PC-9 (cell line): ENCODE measurements at regions not wholly inside any gene's neighbourhood (a gene's known extent, or its start where the extent isn't known, plus 50 kb on each side); places are given as distances from the start of the nearest gene placed in this dataset.

Experiments used
- BruUV-seq: library from RNA; stranded (reverse); fragments of 400-500 nt; replicated peaks from 2 replicates; lab custom pipeline; 2021; lab: Mats Ljungman, UMichigan
- CTCF ChIA-PET: fragments of 300-600 bp; sonication (Branson Sonifier 250); formaldehyde crosslinking; loops from one replicate; lab custom pipeline; 2022; ENCODE audit warnings: antibody characterized with exemption; lab: Charles Lee
- POLR2A ChIA-PET: fragments of 300-600 bp; sonication (Branson Sonifier 250); formaldehyde crosslinking; loops from one replicate; lab custom pipeline; 2022; ENCODE audit warnings: antibody characterized with exemption; ENCODE audit not compliant: unreplicated experiment; lab: Charles Lee
- DNase-seq, 2 experiments: peaks; one replicate each; pipeline versions ENCODE4 v3.0.0 to v3.0.0-alpha.2; 2015 to 2022; ENCODE audit warnings: mixed read lengths in 1 of 2
- H2AFZ ChIP-seq: fragments of 200-600 bp; sonication (generic); 2 replicates; pipeline ENCODE4 v1.8.1; 2017; ENCODE audit warnings: antibody characterized with exemption
- H3F3A ChIP-seq: fragments of 200-600 bp; sonication (generic); 2 replicates; pipeline ENCODE4 v1.8.1; 2017; ENCODE audit warnings: antibody characterized with exemption, mild to moderate bottlenecking, low read depth; ENCODE audit not compliant: insufficient read depth
- H3K27ac ChIP-seq: fragments of 200-600 bp; sonication (generic); 2 replicates; pipeline ENCODE4 v1.6.1; 2016; ENCODE audit warnings: mixed run types
- H3K27me3 ChIP-seq: fragments of 200-600 bp; sonication (generic); 2 replicates; pipeline ENCODE4 v1.6.1; 2016; ENCODE audit warnings: low read depth, mixed run types; ENCODE audit not compliant: insufficient read depth
- H3K36me3 ChIP-seq: fragments of 200-600 bp; sonication (generic); 2 replicates; pipeline ENCODE4 v1.6.1; 2016; ENCODE audit warnings: low read depth, mixed run types
- H3K4me1 ChIP-seq: fragments of 200-600 bp; sonication (generic); replicated peaks from 2 replicates; pipeline ENCODE4 v1.6.1; 2016; ENCODE audit warnings: mixed run types; ENCODE audit not compliant: insufficient read depth
- H3K4me2 ChIP-seq: fragments of 200-600 bp; sonication (generic); 2 replicates; pipeline ENCODE4 v1.6.1; 2017; ENCODE audit warnings: mixed run types
- H3K4me3 ChIP-seq: fragments of 200-600 bp; sonication (generic); 2 replicates; pipeline ENCODE4 v1.6.1; 2016; ENCODE audit warnings: mixed run types
- H3K79me2 ChIP-seq: fragments of 200-600 bp; sonication (generic); 2 replicates; pipeline ENCODE4 v1.6.1; 2017; ENCODE audit warnings: low read depth, mixed run types
- H3K9me2 ChIP-seq: fragments of 200-600 bp; sonication (generic); 2 replicates; pipeline ENCODE4 v1.8.1; 2017; ENCODE audit warnings: mild to moderate bottlenecking; ENCODE audit not compliant: insufficient read depth
- H3K9me3 ChIP-seq: fragments of 200-600 bp; sonication (generic); 2 replicates; pipeline ENCODE4 v1.8.1; 2016; ENCODE audit warnings: low read depth; ENCODE audit not compliant: insufficient read depth
- H4K20me1 ChIP-seq: fragments of 200-600 bp; sonication (generic); 2 replicates; pipeline ENCODE4 v1.8.1; 2017; ENCODE audit not compliant: insufficient read depth
- EZH2 ChIP-seq: fragments of 200-600 bp; sonication (generic); IDR thresholded peaks from 2 replicates; pipeline ENCODE4 v1.8.0; 2017; ENCODE audit warnings: antibody characterized with exemption, low read depth
- intact Hi-C: fragments of 100-400 bp; cut with micrococcal nuclease; formaldehyde crosslinking; loops from one replicate; pipeline ENCODE4 v1.10.0; 2022; ENCODE audit not compliant: unreplicated experiment
- TF ChIP-seq, protein P1 (sequence below): fragments of 200-600 bp; sonication (generic); conservative IDR thresholded peaks from 2 replicates; pipeline ENCODE4 v1.6.1; 2017; ENCODE audit warnings: mixed run types, antibody characterized with exemption, mild to moderate bottlenecking, moderate library complexity

DNA sequence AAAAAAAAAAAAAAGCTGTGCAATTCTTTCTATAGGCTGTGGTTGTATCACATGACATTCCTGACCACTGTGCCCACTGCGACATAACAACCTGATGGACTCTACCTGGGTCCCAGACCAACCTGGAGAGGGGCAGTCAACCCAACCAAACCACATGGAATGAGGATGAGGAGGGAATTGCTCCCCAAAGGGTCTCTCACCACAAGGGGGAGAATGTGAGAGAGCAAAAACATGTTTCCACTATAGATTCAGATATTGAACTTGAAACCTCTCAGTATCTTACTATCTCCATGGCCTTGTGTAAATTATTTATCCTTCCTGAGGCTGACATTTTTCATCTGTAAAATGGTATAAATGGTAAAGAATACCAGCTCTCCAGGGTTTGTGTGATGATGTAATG, 66.9 kb upstream of the SV2C start:
- TF ChIP-seq, protein P1, sequence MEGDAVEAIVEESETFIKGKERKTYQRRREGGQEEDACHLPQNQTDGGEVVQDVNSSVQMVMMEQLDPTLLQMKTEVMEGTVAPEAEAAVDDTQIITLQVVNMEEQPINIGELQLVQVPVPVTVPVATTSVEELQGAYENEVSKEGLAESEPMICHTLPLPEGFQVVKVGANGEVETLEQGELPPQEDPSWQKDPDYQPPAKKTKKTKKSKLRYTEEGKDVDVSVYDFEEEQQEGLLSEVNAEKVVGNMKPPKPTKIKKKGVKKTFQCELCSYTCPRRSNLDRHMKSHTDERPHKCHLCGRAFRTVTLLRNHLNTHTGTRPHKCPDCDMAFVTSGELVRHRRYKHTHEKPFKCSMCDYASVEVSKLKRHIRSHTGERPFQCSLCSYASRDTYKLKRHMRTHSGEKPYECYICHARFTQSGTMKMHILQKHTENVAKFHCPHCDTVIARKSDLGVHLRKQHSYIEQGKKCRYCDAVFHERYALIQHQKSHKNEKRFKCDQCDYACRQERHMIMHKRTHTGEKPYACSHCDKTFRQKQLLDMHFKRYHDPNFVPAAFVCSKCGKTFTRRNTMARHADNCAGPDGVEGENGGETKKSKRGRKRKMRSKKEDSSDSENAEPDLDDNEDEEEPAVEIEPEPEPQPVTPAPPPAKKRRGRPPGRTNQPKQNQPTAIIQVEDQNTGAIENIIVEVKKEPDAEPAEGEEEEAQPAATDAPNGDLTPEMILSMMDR: no peak
- TF ChIP-seq EZH2: no peak
- intact Hi-C loops: no loop called here
- Histone ChIP-seq H3K4me1 (no peaks in the 10 kb centered on the region), H3K4me2 (no peak overlapping the region), H3K79me2 (no peaks in the 10 kb centered on the region), H3F3A (no peaks in the 10 kb centered on the region), H3K27me3 (peaks cover 24% of the 10 kb centered on the region; the same call in 1 of the 2 replicates), H4K20me1 (no peaks in the 10 kb centered on the region), H3K9me3 (no peaks in the 10 kb centered on the region), H3K4me3 (no peak overlapping the region), H2AFZ (no peak overlapping the region), H3K9me2 (no peaks in the 10 kb centered on the region), H3K36me3 (no peaks in the 10 kb centered on the region), H3K27ac (no peak overlapping the region)
- CTCF ChIA-PET: no interaction called here
- POLR2A ChIA-PET: no interaction called here
- no peak for DNase-seq
- BruUV-seq: no TSS peak

DNA sequence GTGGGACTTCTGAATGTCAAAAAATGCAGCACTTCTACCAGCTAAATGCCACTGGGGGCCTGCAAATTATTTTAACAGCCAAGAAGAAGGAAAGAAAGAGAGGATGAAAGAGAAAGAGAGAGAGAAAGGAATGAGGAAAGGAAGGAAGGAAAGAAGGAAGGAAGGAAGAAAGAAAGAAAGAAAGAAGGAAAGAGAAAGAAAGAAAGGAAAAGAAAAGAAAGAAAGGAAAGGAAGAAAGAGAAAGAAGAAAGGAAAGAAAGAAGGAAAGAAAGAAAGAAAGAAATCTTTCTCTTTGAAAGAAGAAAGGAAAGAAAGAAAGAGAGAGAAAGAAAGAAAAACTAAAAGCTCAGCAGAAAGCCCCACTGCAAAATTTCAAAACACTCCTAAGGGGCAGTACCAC, 69.2 kb upstream of the SV2C start:
- ChIA-PET CTCF (no interaction called here), POLR2A (no interaction called here)
- TF ChIP-seq EZH2: no peak
- TF ChIP-seq, protein P1: no peak
- no peak overlapping the region for H2AFZ ChIP-seq
- no peak overlapping the region for H3K27ac ChIP-seq
- H3K9me2 ChIP-seq: no peaks in the 10 kb centered on the region
- no peak overlapping the region for H3K4me3 ChIP-seq
- no TSS peak for BruUV-seq
- H3K4me2 ChIP-seq: no peak overlapping the region
- H3K9me3 ChIP-seq: no peaks in the 10 kb centered on the region
- H3K79me2 ChIP-seq: no peaks in the 10 kb centered on the region
- H3K27me3 ChIP-seq: peaks cover 22% of the 10 kb centered on the region; the same call in 1 of the 2 replicates
- no peaks in the 10 kb centered on the region for H3K36me3 ChIP-seq
- intact Hi-C loops: no loop called here
- H3K4me1 ChIP-seq: no peaks in the 10 kb centered on the region
- DNase-seq: no peak
- H4K20me1 ChIP-seq: no peaks in the 10 kb centered on the region
- no peaks in the 10 kb centered on the region for H3F3A ChIP-seq

DNA sequence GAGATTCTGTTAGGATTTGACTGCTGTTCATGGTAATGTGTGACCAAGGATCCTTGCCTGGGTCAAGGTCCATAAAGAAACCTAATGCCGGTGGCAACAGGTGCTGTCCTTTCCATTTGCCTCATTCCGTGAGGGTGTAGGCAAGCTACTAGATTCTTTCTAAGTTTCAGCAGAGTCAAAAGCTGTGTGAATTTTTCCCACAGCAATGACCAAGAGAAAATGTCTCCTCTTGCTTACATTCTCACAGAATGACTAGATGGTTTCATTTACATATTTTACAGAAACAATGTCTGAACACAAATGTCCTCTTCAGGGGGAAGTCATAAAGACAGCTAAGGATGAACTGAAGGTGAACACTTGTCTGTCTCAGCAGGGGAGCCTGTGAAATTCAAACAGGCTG, 75.3 kb upstream of the SV2C start:
- POLR2A ChIA-PET: no interaction called here
- no peak overlapping the region for H3K4me2 ChIP-seq
- no peaks in the 10 kb centered on the region for H4K20me1 ChIP-seq
- H3F3A ChIP-seq: no peaks in the 10 kb centered on the region
- H3K36me3 ChIP-seq: no peaks in the 10 kb centered on the region
- CTCF ChIA-PET: no interaction called here
- TF ChIP-seq, protein P1: no peak
- TF ChIP-seq EZH2: no peak
- no peak overlapping the region for H3K27ac ChIP-seq
- no peaks in the 10 kb centered on the region for H3K9me3 ChIP-seq
- no peaks in the 10 kb centered on the region for H3K9me2 ChIP-seq
- no peak overlapping the region for H3K4me3 ChIP-seq
- H3K4me1 ChIP-seq: no peaks in the 10 kb centered on the region
- intact Hi-C loops: no loop called here
- no peaks in the 10 kb centered on the region for H3K79me2 ChIP-seq
- no peak for DNase-seq
- no peak overlapping the region for H2AFZ ChIP-seq
- peaks cover 29% of the 10 kb centered on the region for H3K27me3 ChIP-seq
- no TSS peak for BruUV-seq
